NCI-H1048 (cell line): ENCODE measurements at regions not wholly inside any gene's neighbourhood (a gene's known extent, or its start where the extent isn't known, plus 50 kb on each side); places are given as distances from the start of the nearest gene placed in this dataset.

Experiments
- DNase-seq: peaks from one replicate; lab custom pipeline; 2025; lab: John Stamatoyannopoulos, UW

GRCh38 chr5:91283899-91284298 lies 99.2 kb downstream of the ARRDC3 start:
- no peak for DNase-seq

DNA sequence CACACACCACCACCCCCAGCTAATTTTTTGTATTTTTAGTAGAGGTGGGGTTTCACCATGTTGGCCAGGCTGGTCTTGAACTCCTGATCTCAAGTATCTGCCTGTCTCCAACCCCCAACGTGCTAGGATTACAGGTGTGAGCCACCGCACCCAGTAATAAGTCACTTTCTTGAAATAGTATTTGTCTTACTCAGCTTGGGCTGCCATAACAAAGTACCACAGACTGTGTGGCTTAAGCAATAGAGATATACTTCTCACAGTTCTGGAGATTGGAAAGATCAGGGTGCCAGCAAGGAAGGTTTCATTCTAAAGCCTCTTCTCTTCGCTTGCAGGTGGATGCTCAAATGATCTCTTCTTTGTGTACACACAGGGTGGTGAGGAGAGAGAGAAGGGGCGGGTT lies 99.8 kb downstream of the ARRDC3 start:
- no peak for DNase-seq

DNA sequence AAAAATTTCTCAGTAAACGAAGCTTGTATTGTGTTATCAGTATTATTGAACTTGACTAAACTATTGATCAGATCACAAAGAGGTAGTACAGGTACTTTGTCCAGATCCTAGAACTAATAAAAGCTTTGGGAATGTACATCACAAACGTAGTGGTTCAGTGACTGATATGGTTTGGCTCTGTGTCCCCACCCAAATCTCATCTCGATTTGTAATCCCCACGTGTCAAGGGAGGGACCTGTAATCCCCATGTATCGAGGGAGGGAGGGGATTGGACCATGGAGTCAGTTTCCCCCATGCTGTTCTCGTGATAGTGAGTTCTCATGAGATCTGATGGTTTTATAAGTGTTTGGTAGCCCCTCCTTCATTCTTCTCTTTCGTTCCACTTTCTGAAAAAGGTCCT lies 100.9 kb downstream of the ARRDC3 start:
- no peak for DNase-seq

- no peak for DNase-seq
Measured at GRCh38 chr5:91281401-91281800, 101.7 kb downstream of the ARRDC3 start.

DNA sequence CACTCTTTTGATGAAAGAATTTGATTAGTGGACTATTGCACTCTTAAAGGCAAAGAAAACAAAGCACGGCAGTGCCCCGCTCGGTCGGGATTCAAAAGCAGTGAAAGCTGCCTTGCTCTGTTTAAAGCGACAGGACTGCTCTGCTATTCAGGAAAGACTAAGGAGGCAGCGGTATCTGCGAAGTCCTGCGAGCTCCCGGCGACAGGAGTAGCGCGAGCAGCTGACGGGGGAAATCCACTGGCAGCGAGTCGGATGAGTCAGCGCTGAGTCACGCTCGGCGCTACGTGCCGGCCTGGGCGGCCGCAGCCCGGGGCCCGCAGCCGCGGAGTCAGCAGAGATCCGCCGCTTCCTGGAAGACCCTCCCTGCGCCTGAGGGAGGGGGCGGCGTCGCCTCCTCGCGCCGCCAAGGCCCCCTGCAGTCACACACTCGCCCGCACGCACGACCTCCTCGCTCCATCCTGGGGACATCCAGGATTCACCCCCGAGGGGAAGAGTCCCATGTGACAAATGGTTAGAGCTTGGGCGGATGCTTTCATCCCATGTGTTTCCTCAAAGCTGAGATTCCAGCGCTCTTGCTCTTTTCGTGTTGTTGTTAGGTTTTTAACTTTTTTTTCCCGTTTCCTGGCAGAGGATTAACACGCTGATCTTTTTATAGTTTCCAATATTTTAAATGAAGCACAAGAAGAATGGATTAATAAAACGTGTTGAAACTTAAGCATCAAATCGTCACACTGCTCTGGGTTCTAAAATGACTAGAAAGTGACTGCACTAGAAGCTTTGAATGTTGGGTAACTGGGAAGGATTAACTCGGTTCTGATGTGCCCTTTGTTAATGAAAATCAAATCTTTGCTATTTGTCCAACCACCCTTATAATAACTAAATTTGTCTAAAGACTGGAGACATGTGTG lies 102.5 kb downstream of the ARRDC3 start:
- peak; percentile 77 for DNase-seq

DNA sequence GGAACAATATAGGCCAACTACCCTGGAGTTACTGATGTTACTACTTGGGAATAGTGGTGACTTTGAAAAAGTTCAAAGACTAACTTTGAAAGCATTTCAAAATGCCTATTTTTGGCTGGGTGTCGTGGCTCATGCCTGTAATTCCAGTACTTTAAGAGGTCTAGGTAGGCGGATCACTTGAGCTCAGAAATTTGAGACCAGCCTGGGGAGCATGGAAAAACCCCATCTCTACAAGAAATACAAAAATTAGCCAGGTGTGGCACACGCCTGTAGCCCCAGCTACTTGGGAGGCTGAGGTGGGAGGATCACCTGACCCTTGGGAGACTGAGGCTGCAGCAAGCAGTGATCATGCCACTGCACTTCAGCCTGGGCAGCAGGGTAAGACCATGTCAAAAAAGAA lies 105.3 kb downstream of the ARRDC3 start:
- DNase-seq, result no peak

DNA sequence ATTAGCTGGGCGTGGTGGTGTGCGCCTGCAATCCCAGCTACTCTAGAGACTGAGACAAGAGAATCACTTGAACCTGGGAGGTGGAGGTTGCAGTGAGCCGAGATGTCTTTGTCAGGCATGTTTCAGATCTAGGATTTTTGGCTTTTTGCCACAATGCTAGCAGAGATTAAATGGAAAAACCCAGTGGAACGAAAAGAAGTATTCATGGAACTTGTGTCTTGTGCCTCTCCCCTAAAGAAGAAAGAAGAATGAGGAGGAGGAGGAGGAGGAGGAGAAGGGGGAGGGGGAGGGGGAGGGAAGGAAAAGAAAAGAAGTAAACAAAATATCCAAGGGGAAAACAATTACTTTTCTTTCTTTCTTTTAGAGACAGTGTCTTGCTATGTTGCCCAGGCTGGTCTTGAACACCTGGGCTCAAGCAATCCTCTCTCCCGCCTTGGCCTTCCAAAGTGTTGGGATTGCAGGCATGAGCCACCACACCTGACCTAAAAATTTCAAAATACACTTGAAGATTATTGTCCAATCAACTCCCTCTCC lies 106.0 kb downstream of the ARRDC3 start:
- no peak for DNase-seq

DNA sequence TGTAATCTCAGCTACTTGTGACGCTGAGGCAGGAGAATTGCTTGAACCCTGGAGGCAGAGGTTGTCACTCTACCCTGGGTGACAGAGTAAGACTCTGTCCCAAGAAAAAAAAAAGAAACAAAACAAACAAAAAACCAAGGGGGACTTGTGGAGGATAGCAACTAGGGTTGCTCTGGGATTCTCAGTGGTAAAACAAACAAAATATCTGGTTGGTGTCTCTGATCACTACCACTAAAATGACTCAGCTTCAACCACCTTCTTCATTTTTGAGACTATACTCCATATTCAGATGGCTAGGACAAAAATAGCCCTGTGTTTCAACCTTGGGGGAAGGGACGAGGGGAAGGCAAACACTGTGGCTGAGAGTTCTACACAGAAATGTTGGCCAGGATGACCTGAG lies 110.3 kb downstream of the ARRDC3 start:
- DNase-seq, result no peak

GRCh38 chr5:91271999-91272398 lies 111.1 kb downstream of the ARRDC3 start:
- DNase-seq, result no peak

- no peak for DNase-seq
Measured at GRCh38 chr5:91269198-91269597, 113.9 kb downstream of the ARRDC3 start.

DNA sequence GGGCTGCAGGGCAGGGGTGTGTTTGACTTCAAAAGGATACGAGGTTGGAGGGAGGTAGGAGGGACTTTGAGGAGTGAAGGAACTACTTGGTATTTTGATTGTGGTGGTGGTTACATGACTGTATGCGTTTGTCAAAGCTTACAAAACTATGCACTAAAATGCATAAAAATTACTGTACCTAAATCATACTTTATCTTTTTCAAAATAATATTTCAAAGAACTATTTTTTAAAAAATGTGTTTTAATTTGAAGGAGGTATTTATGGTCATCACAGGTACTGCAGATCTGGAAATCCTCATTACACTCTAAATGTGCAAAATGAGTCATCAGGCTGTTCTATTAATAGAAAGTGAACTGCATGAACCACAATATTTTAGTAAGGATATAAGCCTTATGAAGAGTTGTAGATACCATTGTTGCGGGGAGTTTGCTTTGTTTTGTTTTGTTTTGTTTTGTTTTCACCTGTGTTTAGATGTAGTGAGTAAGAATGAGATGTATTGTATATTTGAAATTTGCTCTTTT lies 116.9 kb downstream of the ARRDC3 start:
- DNase-seq, result no peak

DNA sequence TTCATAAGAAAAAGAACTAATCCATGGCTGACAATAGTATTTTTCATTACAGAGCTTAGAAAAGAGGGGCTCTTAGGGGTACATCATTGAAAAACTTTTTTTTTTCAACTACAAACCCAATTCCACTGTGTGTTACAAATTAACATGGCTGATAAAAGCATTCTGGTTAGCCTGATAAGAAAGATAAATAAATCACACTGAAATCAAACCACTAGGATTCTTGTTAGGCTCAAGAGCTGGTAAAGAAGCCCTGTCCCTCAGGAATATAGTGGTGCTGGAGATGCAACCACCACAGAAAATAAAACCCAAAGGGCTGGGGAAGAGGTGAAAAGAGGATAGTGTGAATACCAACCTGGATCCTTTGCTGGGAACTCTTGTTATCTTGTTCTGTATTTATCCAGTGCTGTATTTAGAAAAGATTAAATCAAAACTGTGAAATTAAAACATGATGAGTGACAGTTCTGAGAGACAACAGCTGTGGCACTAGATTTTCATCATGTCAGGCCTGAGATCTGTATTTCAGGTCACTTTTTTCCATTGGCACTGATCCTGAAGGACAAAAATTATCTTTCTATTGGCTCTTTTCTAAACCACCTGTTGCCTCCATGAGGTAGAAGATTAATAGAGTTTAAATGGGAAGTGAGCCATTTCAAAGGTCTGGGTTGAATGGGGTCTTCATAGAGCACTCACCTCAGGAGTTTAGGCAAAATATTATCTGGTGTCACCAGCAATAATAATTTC lies 118.6 kb downstream of the ARRDC3 start:
- no peak for DNase-seq

- DNase-seq, result no peak
Measured at GRCh38 chr5:91263898-91264297, 119.2 kb downstream of the ARRDC3 start.

DNA sequence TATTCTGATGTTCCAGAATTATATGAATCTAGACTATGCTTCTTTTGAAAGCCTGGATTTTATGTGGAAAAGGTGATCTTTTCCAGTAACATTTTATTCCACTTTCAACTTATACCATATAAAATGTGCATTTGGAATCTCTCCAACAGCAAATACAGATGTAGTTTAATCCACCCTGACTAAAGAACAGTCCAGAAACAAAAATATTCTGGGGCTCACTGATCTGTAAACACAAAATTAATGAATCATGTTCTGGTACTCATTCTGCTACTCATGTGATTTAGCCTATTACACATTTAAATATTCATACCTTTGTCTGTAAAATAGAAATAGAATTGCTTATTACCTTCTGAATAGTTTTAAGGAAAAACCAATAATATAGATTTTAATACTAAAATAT lies 125.8 kb downstream of the ARRDC3 start:
- no peak for DNase-seq

DNA sequence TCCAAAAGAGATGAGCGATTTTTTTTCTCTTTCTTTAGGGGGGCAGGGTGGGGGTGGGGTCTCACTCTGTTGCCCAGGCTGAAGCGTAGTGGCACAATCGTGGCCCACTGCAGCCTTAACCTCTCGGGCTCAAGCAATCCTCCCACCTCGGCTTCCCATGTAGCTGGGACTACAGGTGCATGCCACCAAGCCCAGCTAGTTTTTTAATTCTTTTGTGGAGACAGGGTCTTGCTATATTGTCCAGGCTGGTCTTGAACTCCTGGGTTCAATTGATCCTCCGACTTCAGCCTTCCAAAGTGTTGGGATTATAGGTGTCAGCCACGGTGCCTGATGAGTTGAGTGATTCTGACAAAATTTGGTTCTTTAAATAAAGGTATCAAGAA lies 127.0 kb downstream of the ARRDC3 start:
- DNase-seq, result no peak

DNA sequence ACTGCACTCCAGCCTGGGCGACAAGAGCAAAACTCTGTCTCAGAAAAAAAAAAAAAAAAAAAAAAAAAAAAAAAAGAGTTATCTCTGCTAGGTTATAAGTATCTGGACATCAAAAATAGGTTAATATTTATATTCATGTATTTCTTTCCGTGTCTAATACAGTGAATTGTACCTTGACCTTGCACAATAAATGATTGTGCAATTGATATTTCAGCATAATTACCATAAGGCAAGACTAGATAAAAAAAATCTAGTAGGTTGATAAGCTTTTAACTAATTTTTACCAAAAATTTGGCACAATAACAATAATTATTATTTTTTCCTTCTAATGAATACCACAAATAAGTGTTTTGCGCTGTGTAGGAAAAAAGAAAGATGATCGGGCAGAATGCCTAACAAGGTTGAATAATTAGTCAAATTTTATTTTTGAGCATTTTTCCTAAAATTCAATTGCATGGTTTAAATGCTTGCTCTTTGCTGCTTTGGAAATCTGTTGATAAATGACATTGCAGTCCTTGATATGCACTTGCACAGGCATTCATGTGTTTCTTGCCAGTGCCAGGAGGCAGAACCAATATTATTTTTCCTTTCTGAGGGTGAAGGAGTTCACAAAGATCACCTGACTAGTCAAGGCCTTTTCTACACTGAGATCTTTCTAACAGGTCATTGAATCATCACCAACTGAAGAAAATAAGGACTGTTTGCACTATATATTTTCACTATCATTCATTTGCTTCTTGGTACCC lies 127.5 kb downstream of the ARRDC3 start:
- DNase-seq, result no peak

DNA sequence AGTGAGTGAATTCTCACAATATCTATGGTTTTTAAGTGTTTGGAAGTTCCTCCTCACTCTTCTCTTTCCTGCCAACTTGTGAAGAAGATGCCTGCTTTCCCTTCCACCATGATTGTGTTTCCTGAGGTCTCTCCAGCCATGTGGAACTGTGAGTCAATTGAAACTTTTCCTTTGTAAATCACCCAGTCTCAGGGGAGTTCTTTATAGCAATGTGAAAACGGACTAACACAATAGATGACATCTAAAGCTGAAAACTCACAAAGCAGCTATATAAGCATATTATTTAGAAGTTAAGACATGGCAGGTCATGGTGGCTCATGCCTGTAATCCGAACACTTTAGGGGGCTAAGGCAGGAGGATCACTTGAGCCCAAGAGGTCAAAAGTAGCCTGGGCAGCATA lies 130.2 kb downstream of the ARRDC3 start:
- no peak for DNase-seq

GRCh38 chr5:91245871-91246270 lies 137.2 kb downstream of the ARRDC3 start:
- no peak for DNase-seq

DNA sequence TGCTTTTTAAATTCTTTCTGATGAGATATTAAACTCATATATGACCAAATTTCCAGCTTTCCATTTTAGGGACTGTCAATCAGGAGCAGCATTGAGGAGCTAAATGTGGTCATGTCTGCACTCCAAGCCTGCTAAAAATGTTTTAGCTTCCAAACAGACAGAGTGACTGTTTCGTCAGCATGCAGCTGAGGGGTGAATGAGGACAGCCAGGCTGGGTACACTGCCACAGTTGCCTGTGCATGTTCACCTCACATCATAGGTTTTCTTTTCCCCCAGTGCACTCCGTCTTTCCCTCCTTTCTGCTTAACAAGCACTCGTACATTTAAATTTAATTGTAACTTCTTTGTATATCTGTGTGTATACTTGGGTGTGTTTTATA lies 138.1 kb downstream of the ARRDC3 start:
- no peak for DNase-seq

- no peak for DNase-seq
Measured at GRCh38 chr5:91244380-91245073, 138.6 kb downstream of the ARRDC3 start.

DNA sequence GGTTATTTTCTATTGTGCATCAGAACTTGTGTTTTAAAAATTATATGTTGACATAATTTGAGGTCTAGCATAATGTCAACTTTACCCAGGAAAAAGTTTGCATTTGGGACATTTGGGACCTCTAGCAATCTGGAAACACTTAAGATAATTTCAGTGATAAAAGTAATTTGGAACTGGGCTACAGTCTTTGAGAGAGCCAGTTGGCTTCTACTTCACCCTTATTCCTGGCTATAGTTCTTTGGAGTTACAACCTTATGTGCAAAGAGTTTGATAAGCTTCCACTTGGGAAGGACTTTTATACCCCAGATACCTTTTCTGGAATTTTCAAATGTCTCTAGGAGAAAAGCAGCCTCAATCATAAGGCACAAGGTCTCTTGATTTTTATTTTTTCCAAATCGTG lies 139.3 kb downstream of the ARRDC3 start:
- DNase-seq, result no peak

DNA sequence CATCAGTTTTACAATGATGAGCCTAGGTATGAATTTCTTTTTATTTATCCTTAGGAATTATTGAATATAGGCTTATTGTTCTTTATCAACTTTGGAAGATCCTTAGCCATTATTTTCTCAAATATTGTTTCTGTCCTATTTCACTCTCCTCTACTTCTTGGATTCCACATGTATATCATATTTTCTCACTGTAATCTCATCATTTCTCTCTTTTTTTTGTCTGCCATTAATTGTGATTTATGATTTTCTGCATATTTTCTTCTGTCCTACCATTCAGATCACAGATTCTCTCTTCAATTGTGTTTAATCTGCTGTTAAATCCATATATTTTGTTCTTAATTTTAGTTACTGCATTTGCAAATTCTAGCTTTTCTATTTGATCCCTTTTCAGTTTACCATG lies 139.8 kb downstream of the ARRDC3 start:
- no peak for DNase-seq
